Forelimb muscle (tissue), 1 donor: ENCODE measurements at regions not wholly inside any gene's neighbourhood (a gene's known extent, or its start where the extent isn't known, plus 50 kb on each side); places are given as distances from the start of the nearest gene placed in this dataset.
"Not testable (repeated sequence)": the region's sequence is repeated elsewhere in the genome, so short reads cannot be mapped to it uniquely, and the experiment has no call there.

Experiments
- DNase-seq: peaks from one replicate; pipeline ENCODE4 v3.0.0-alpha.2; 2013; ENCODE audit warnings: low read depth

DNA sequence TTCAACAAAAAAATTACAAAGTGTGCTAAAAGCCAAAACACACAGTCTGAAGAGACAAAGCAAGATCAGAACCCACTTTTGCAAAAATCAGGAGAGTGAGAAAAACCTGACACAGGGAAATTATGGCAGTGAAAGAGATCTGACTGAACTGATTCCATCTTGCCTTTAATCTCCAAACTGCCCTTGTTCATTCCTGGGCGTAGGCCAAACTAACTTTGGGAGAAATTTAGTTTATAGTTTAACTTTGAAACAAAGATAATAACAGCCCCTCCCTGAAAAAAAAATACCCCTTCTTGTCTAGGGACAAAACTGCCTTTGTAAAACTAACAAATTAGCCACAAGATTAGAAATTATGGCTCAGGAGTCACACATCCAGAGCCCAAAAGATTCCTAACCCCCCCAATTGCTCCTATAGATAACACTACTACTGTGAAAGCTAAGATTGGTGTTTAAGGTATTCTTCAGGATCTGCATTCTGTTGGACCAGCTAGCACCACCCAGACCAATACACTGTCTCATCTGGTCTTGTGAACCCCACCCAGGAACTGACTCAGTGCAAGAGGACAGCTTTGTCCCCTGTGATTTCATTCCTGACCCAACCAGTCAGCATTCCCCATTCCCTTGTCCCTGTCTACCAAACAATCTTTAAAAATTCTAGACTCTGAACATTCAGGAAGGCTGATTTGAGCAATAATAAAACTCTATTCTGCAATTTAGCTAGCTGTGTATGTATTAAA lies 226.1 kb upstream of the SH3BP4 start:
- no peak for DNase-seq

DNA sequence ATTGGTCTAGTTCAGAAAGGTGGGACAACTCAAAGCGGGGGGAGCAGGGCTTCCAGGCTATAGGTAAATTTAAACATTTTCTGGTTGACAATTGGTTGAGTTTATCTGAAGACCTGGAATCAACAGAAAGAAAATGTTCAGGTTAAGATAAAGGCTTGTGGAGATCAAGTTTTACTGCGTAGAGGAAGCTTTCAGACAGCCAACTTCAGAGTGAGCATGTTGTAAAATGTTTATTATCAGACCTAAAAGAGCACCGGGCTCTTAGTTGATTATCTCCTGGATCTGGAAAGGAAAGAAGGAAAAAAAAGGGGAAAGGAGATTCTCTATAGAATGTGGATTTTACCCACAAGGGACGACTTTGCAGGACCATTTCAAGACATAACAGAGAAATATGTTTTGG lies 227.0 kb upstream of the SH3BP4 start:
- no peak for DNase-seq

GRCh38 chr2:234723400-234723799 lies 226.5 kb upstream of the ARL4C start:
- no peak for DNase-seq

GRCh38 chr2:234722176-234722575 lies 225.3 kb upstream of the ARL4C start:
- DNase-seq: no peak

DNA sequence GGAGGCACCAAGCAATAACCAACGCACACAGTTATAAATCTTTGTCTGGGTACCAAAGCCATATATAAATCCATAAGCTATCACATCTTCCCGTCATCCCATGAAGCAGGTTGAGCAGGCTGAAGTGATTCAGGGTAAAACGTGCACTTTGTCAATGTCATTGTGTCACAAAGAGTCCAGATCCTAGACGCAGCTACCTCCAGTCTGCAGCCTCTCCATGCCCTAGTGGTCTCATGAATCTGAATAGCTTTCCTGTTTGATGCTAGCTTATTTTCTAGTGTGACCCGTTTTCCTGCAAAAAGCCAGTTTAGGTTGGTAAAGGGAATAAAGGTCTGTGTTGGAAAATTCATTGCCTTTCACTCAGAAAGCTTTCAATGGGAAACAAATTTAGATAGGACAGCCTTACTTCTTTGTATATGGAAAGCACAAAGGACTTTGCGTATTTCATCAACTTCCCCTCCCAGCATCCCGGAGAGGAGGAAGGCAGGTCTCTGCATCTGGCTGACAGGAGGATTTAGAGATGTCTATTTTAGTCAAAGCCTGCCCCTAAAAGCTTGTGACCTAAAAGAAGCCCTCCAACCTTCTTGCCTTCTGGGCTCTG lies 222.3 kb upstream of the ARL4C start:
- no peak for DNase-seq

GRCh38 chr2:234716271-234716670 lies 219.4 kb upstream of the ARL4C start:
- no peak for DNase-seq

DNA sequence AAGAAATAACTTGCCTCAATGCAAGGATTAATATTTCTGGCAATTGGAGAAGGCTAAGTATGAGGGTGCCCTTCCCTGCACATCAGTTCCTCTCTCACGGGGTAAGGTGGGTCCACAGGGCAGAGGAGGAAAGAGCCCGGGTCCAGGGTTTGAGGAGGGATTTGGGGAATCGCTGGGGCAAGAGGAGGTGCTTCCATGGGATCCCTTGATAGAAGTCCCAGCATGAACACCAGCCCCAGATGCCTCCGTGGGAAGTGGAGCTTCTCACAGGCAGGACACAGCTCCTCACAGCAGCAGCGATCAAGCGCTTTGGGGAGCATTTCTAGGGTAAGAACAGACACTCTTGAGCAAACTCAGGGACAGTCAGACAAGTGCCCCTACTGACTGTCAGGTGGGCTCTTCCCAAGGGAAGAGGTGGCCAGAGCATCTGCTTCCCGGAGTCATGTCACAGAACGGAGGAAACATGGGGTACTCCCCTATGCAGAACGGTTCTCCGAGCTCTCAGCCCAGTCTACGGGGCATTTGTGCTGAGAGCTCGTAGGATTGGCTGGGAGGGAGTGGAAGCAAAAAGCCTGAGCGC lies 218.9 kb upstream of the ARL4C start:
- DNase-seq: no peak

- no peak for DNase-seq
These were observed 217.8 kb upstream of the ARL4C start for GRCh38 chr2:234714711-234715110.

- DNase-seq: no peak
These were observed 215.6 kb upstream of the ARL4C start for GRCh38 chr2:234712421-234712935.

DNA sequence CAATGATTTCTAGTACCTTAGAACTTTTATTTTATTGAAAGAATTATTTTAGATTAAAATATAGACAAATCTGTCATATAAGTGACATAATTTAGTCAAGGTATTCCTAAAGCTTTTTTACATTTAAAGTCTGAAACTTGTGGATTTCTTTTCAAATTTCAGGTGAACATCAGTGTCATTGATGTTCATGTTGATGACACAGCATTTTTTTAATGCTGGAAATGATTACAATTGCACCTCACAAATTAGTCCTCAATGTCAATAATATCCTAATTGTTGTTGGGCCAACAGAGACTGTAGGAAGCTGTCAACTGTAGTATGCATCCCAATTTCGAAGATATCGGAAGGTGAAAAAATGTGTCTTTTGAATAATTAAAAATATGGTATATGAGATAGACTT lies 214.4 kb upstream of the ARL4C start:
- no peak for DNase-seq

GRCh38 chr2:234710587-234710986 lies 213.7 kb upstream of the ARL4C start:
- no peak for DNase-seq

DNA sequence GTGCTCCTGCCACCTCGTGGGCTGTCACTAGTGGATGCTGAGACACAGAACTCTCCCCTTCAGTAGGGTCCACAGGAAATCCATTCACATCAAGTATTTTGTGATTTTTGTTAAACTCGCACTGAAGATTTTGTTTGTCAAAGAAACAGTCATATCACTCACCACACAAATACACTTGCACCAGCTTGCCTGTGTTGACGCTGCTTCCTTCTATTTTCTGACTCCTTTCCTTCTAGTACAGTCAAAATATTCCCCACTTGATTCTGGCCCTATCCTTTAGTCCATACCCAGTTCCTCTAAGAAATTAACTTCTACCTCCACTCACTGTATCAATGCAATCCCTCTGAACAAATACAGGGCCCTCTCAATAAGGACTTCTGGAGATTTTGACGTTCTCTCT lies 213.2 kb upstream of the ARL4C start:
- no peak for DNase-seq

- DNase-seq: no peak
These were observed 211.8 kb upstream of the ARL4C start for GRCh38 chr2:234708717-234709116.

- DNase-seq: no peak
These were observed 211.3 kb upstream of the ARL4C start for GRCh38 chr2:234708091-234708683.

DNA sequence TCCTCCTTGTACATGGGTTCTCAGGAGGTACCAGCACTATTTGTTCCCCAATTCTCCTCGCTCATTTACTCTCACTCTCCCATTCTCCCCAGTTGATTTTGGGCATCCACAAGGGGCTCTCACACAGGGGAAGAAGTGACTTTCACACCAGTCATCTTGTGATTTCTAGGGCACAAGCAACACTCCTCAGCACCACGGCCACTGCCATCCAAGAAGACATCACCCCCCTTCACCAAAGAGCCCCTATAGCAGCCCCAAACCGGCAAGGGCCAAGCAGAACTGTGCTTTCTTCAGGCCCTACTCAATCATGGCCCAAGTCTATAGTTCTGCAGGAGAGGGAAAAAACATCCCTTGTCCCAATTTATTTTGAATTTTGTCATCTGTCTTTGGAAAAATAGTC lies 209.2 kb upstream of the ARL4C start:
- no peak for DNase-seq

DNA sequence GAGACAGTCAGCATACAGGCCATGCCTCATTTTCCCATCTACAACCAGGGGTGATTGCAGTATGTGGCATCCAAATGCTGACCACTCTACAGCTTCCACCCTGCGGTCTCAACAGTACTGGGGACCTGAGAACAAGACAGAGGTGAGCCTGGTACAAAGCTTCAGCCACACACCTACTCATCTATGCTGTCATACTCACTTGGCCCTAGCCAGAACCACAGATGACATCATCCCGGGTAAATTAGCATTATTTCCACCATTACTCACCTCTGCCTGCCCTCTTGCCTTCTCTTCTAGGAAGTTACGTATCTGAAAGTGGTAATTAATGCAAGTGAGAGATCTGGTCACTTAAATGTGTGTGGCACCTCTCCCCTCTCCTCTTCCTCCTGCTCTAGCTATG lies 208.2 kb upstream of the ARL4C start:
- no peak for DNase-seq

DNA sequence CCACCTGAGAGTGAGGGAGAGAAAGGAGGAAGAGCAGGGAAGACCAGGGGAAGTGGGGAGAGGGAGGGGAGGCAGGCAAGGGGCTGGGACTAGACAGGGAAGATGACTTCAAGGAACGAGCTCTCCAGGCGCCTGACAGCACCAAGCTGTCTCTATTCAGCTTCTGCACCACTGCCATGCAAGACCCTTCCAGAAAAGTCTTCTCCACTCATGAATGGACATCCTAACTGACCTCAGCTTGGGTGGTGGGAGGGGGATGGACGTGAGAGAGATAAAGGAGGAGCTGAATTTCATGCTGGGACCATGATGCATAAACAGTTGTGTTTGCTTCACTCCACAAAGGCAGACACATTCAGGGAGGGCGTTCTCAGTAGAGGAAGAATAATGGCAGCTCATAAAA lies 206.4 kb upstream of the ARL4C start:
- DNase-seq: no peak

GRCh38 chr2:234702731-234703225 lies 205.9 kb upstream of the ARL4C start:
- no peak for DNase-seq

DNA sequence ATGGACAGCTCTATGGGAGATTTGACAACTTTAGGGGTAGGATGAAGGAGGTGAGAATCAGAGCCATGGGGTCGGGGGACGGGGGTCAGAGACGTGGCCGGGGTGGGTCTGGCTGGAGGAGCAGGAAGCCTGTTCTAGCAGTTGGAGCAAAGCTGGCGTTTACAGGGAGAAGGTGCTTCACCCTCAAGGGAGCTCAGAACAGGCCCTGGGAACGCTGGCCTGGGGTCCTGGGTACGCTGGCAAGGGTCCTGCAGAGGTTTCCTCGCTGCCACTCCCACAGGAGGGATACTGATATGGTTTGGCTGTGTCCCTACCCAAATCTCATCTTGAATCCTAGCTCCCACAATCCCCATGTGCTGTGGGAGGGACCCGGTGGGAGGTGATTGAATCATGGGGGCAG lies 205.0 kb upstream of the ARL4C start:
- DNase-seq: no peak

- DNase-seq: no peak
These were observed 204.5 kb upstream of the ARL4C start for GRCh38 chr2:234701421-234701820.

- no peak for DNase-seq
These were observed 202.6 kb upstream of the ARL4C start for GRCh38 chr2:234699456-234699855.

DNA sequence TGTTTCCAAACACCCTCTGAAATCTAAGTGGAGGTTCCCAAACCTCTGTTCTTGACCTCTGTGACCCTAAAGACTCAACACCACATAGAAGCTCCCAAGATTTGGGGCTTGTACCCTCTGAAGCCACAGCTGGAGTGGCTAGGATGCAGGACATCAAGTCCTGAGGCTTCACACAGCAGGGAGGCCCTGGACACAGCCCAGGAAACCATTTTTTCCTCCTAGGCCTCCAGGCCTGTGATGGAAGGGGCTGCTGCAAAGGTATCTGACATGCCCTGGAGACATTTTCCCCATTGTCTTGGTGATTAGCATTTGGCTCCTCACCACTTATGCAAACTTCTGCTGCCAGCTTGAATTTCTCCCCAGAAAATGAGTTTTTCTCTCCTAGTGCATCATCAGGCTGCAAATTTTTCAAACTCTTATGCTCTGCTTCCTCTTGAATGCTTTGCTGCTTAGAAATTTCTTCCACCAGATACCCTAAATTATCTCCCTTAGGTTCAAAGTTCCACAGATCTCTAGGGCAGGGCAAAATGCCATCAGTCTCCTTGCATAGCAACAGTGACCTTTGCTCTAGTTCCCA lies 200.5 kb upstream of the ARL4C start:
- DNase-seq: not testable (repeated sequence)
